CD4-positive, alpha-beta T cell treated with Interferon gamma for 1 hour (primary cell): ENCODE measurements at regions not wholly inside any gene's neighbourhood (a gene's known extent, or its start where the extent isn't known, plus 50 kb on each side); places are given as distances from the start of the nearest gene placed in this dataset.
"Not testable (repeated sequence)": the region's sequence is repeated elsewhere in the genome, so short reads cannot be mapped to it uniquely, and the experiment has no call there.

Experiments
- DNase-seq: peaks from one replicate; pipeline ENCODE4 v3.0.0-alpha.2; 2020

- DNase-seq, result no peak
Measured at GRCh38 chr5:135279328-135279727, 119.7 kb downstream of the MACROH2A1 start.

GRCh38 chr5:135276151-135276550 lies 122.9 kb downstream of the MACROH2A1 start:
- DNase-seq, result no peak

- no peak for DNase-seq
Measured at GRCh38 chr5:135273212-135273611, 125.8 kb downstream of the MACROH2A1 start.

- no peak for DNase-seq
Measured at GRCh38 chr5:135272311-135272805, 126.7 kb downstream of the MACROH2A1 start.

- no peak for DNase-seq
Measured at GRCh38 chr5:135271533-135272310, 127.3 kb downstream of the MACROH2A1 start.

GRCh38 chr5:135269931-135270421 lies 129.1 kb downstream of the MACROH2A1 start:
- no peak for DNase-seq

- no peak for DNase-seq
Measured at GRCh38 chr5:135269199-135269598, 129.8 kb downstream of the MACROH2A1 start.

- DNase-seq, result no peak
Measured at GRCh38 chr5:135266975-135267374, 132.1 kb downstream of the MACROH2A1 start.

- DNase-seq, result no peak
Measured at GRCh38 chr5:135266303-135266635, 132.8 kb downstream of the MACROH2A1 start.

GRCh38 chr5:135265497-135266302 lies 133.3 kb downstream of the MACROH2A1 start:
- DNase-seq, result no peak

- no peak for DNase-seq
Measured at GRCh38 chr5:135264451-135265440, 134.3 kb downstream of the MACROH2A1 start.

- DNase-seq, result no peak
Measured at GRCh38 chr5:135263022-135263668, 135.9 kb downstream of the MACROH2A1 start.

GRCh38 chr5:135262364-135262763 lies 136.7 kb downstream of the MACROH2A1 start:
- DNase-seq, result no peak

GRCh38 chr5:135260108-135260507 lies 138.9 kb downstream of the MACROH2A1 start:
- DNase-seq, result not testable (repeated sequence)

- no peak for DNase-seq
Measured at GRCh38 chr5:135255461-135256178, 143.4 kb downstream of the MACROH2A1 start.

- DNase-seq, result no peak
Measured at GRCh38 chr5:135254183-135254582, 144.8 kb downstream of the MACROH2A1 start.

- no peak for DNase-seq
Measured at GRCh38 chr5:135253601-135254178, 145.3 kb downstream of the MACROH2A1 start.

GRCh38 chr5:135251093-135251492 lies 147.9 kb downstream of the MACROH2A1 start:
- DNase-seq, result no peak

- no peak for DNase-seq
Measured at GRCh38 chr5:135250671-135251070, 148.4 kb downstream of the MACROH2A1 start.

GRCh38 chr5:135249658-135250057 lies 149.4 kb downstream of the MACROH2A1 start:
- DNase-seq, result no peak

GRCh38 chr5:135248801-135249231 lies 150.2 kb downstream of the MACROH2A1 start:
- DNase-seq, result no peak
